BLaER1 treated with 17β-estradiol and CSF1 and Interleukin-3, amounts not matched to agents 10 nM and 100 nM (cell line): ENCODE measurements at regions not wholly inside any gene's neighbourhood (a gene's known extent, or its start where the extent isn't known, plus 50 kb on each side); places are given as distances from the start of the nearest gene placed in this dataset.
"Not testable (repeated sequence)": the region's sequence is repeated elsewhere in the genome, so short reads cannot be mapped to it uniquely, and the experiment has no call there.

Experiments used
- H3K27ac ChIP-seq, 11 experiments: shearing (Covaris generic); formaldehyde crosslinking; 2 replicates each; pipeline ENCODE4 v1.8.1; 2022
- H3K27me3 ChIP-seq, 11 experiments: shearing (Covaris generic); formaldehyde crosslinking; 2 replicates each; pipeline ENCODE4 v1.8.1; 2022
- H3K36me3 ChIP-seq, 11 experiments: shearing (Covaris generic); formaldehyde crosslinking; 2 replicates each; pipeline ENCODE4 v1.8.1; 2022
- H3K4me1 ChIP-seq, 10 experiments: shearing (Covaris generic); formaldehyde crosslinking; 2 replicates each; pipeline ENCODE4 v1.8.1; 2022
- H3K4me2 ChIP-seq, 11 experiments: shearing (Covaris generic); formaldehyde crosslinking; 2 replicates each; pipeline ENCODE4 v1.8.1; 2022
- H3K4me3 ChIP-seq, 10 experiments: shearing (Covaris generic); formaldehyde crosslinking; 2 replicates each; pipeline ENCODE4 v1.8.1; 2022
- H3K9ac ChIP-seq, 11 experiments: shearing (Covaris generic); formaldehyde crosslinking; 2 replicates each; pipeline ENCODE4 v1.8.1; 2022
- H3K9me3 ChIP-seq, 11 experiments: shearing (Covaris generic); formaldehyde crosslinking; replicated peaks in 1 of 11; 2 replicates each; pipeline ENCODE4 v1.8.1; 2022
- H4K20me1 ChIP-seq, 11 experiments: shearing (Covaris generic); formaldehyde crosslinking; 2 replicates each; pipeline ENCODE4 v1.8.1; 2022
- Cebpa-rat ChIP-seq, 11 experiments: shearing (Covaris generic); IDR thresholded peaks; 2 replicates each; pipeline ENCODE4 v1.8.1; 2022

GRCh38 chr6:137637121-137637520 lies 142.9 kb upstream of the OLIG3 start:
- TF ChIP-seq Cebpa-rat (IDR thresholded peaks at IDR 0.05), result peak in 5 of 11 experiments; percentile 38 to 77 (median 63); a peak in 10 of 22 replicates
- Histone ChIP-seq H3K4me1 (peaks cover 16 to 34% (median 22%) of the 10 kb centered on the region in 10 experiments), H3K4me3 (no peak overlapping the region), H3K27me3 (no peaks in the 10 kb centered on the region), H4K20me1 (no peaks in the 10 kb centered on the region), H3K27ac (peak overlapping the region in 3 of 11 experiments; percentile 18 to 23 (median 23); a peak in 1 of 22 replicates), H3K9me3 (no peaks in the 10 kb centered on the region), H3K36me3 (no peaks in the 10 kb centered on the region), H3K9ac (no peak overlapping the region), H3K4me2 (peak overlapping the region; percentile 22 to 67 (median 45); a peak in 20 of 22 replicates)

GRCh38 chr6:137638926-137639706 lies 144.9 kb upstream of the OLIG3 start:
- H3K4me1 ChIP-seq, result peaks cover 16 to 34% (median 22%) of the 10 kb centered on the region in 10 experiments
- H4K20me1 ChIP-seq, result no peaks in the 10 kb centered on the region
- H3K9ac ChIP-seq, result no peak overlapping the region
- H3K36me3 ChIP-seq, result no peaks in the 10 kb centered on the region
- H3K27me3 ChIP-seq, result no peaks in the 10 kb centered on the region
- 0 out of 22 replicates have a peak overlapping the region, but pooled peaks of 1 of the 11 experiments have one; percentile 8 for H3K27ac ChIP-seq
- peak overlapping the region in 9 of 11 experiments; percentile 2 to 36 (median 18); a peak in 13 of 22 replicates for H3K4me2 ChIP-seq
- no peak for TF ChIP-seq Cebpa-rat (IDR thresholded peaks at IDR 0.05)
- H3K9me3 ChIP-seq, result no peaks in the 10 kb centered on the region
- H3K4me3 ChIP-seq, result no peak overlapping the region

DNA sequence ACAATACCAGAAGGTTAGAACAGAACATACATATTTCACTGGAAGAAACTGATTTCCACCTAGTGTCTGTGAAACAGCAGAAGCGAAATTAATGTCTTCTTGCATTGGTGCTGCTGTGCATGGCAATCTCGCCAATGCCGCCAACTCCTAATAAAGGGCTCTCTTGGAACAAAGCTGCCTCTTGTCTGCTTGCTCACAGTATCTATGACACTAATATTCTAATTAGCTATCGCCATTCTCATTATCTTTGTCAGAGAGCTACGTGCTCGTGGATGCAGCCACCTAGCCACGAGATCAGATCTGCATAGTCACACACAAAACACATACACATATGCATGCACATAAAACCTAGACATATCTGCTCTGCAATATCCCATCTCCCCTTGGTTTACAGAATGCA lies 145.9 kb upstream of the OLIG3 start:
- H3K4me2 ChIP-seq, result no peak overlapping the region
- no peak overlapping the region for H3K4me3 ChIP-seq
- no peak overlapping the region for H3K9ac ChIP-seq
- no peaks in the 10 kb centered on the region for H3K36me3 ChIP-seq
- no peaks in the 10 kb centered on the region for H4K20me1 ChIP-seq
- H3K4me1 ChIP-seq, result peaks cover 16 to 34% (median 22%) of the 10 kb centered on the region in 10 experiments
- H3K27ac ChIP-seq, result no peak overlapping the region
- H3K27me3 ChIP-seq, result no peaks in the 10 kb centered on the region
- H3K9me3 ChIP-seq, result no peaks in the 10 kb centered on the region
- TF ChIP-seq Cebpa-rat (IDR thresholded peaks at IDR 0.05), result no peak

DNA sequence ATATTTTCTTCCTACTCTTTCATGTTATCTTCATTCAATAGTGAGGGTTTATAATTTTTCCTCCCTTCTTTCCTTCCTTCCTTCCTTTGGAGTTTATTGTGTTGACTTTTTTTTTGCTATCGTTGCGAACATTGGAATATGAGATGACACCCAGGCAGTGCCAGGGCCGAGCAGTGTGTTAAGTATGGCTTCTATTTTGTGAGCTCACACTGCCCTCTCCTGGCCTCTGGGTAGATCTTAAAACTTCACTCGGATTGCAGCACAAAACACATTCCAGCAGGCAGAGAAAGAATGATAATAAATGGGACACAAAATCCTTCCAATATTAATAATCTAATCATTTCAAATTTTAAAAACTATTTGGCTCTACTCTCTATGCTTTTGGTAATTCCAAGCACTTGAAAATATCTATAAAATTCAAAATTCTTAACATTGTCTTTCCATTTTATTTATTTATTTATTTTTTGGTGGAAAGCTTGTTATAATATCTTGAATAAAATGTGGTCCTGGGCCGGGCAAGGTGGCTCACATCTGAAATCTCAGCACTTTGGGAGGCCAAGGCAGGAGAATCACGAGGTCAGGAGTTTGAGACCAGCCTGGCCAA lies 147.4 kb upstream of the OLIG3 start:
- Histone ChIP-seq H3K9ac (no peak overlapping the region), H3K4me2 (no peak overlapping the region), H3K9me3 (no peaks in the 10 kb centered on the region), H4K20me1 (no peaks in the 10 kb centered on the region), H3K4me1 (peaks cover 15 to 24% (median 19%) of the 10 kb centered on the region in 10 experiments), H3K36me3 (no peaks in the 10 kb centered on the region), H3K27ac (no peak overlapping the region), H3K4me3 (no peak overlapping the region), H3K27me3 (no peaks in the 10 kb centered on the region)
- no peak for TF ChIP-seq Cebpa-rat (IDR thresholded peaks at IDR 0.05)

DNA sequence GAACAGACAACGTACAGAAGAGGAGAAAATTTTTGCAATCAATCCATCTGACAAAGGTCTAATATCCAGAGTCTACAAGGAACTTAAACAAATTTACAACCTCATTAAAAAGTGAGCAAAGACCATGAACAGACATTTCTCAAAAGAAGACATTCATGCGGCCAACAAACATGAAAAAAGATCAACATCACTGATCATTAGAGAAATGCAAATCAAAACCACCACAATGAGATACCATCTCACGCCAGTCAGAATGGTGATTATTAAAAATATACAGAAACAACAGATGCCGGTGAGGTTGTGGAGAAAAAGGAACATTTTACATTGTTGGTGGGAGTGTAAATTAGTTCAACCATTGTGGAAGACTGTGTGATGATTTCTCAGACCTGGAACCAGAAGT lies 149.0 kb upstream of the OLIG3 start:
- H3K4me3 ChIP-seq, H3K27ac ChIP-seq, H3K9ac ChIP-seq, H3K36me3 ChIP-seq, H3K9me3 ChIP-seq, H3K4me2 ChIP-seq, H4K20me1 ChIP-seq, H3K27me3 ChIP-seq: not testable (repeated sequence)
- peaks cover 5 to 13% (median 9%) of the 10 kb centered on the region in 10 experiments; a peak in 13 of 20 replicates for H3K4me1 ChIP-seq

- not testable (repeated sequence) for H3K4me3 ChIP-seq, H3K36me3 ChIP-seq, H3K4me1 ChIP-seq, H3K9me3 ChIP-seq, H3K27me3 ChIP-seq, H3K27ac ChIP-seq, H3K4me2 ChIP-seq, H4K20me1 ChIP-seq, H3K9ac ChIP-seq
These were observed 149.4 kb upstream of the OLIG3 start for GRCh38 chr6:137643644-137644043.

DNA sequence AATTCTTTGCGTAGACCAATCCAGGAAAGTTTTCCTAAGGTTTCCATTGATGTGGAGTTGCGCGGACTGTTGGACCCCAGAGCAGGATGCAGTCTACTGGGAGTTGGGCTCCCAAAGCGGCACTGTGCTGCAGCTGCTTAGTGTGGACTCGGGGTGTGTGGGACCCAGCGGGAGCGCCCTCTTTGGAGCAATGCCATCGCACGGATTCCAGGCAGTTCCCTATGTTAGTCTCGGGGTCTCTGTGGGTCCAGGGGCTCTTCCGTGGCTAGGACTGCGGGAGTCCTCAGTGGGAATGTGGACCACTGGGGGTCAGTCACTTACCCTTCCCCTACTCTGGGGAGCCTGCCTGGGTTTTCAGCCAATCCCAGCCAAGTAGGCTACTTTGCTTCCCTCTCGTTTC lies 151.7 kb upstream of the OLIG3 start:
- H3K4me3 ChIP-seq, result no peak overlapping the region
- H3K36me3 ChIP-seq, result no peaks in the 10 kb centered on the region
- H3K27ac ChIP-seq, result no peak overlapping the region
- no peaks in the 10 kb centered on the region for H3K9me3 ChIP-seq
- H3K9ac ChIP-seq, result no peak overlapping the region
- H3K4me2 ChIP-seq, result no peak overlapping the region
- no peaks in the 10 kb centered on the region for H4K20me1 ChIP-seq
- H3K4me1 ChIP-seq, result no peaks in the 10 kb centered on the region
- no peak for TF ChIP-seq Cebpa-rat (IDR thresholded peaks at IDR 0.05)
- no peaks in the 10 kb centered on the region for H3K27me3 ChIP-seq

GRCh38 chr6:137646484-137646883 lies 152.3 kb upstream of the OLIG3 start:
- H3K4me1 ChIP-seq, result no peaks in the 10 kb centered on the region
- no peak overlapping the region for H3K27ac ChIP-seq
- no peaks in the 10 kb centered on the region for H3K27me3 ChIP-seq
- H4K20me1 ChIP-seq, result no peaks in the 10 kb centered on the region
- no peak overlapping the region for H3K4me3 ChIP-seq
- H3K9me3 ChIP-seq, result no peaks in the 10 kb centered on the region
- no peaks in the 10 kb centered on the region for H3K36me3 ChIP-seq
- no peak for TF ChIP-seq Cebpa-rat (IDR thresholded peaks at IDR 0.05)
- no peak overlapping the region for H3K9ac ChIP-seq
- no peak overlapping the region for H3K4me2 ChIP-seq

GRCh38 chr6:137647762-137648447 lies 153.7 kb upstream of the OLIG3 start:
- no peak overlapping the region for H3K4me2 ChIP-seq
- no peak for TF ChIP-seq Cebpa-rat (IDR thresholded peaks at IDR 0.05)
- no peaks in the 10 kb centered on the region for H3K36me3 ChIP-seq
- H3K27ac ChIP-seq, result no peak overlapping the region
- H3K4me3 ChIP-seq, result no peak overlapping the region
- H4K20me1 ChIP-seq, result no peaks in the 10 kb centered on the region
- H3K9me3 ChIP-seq, result no peaks in the 10 kb centered on the region
- peaks cover 0 to 9% (median 1%) of the 10 kb centered on the region in 10 experiments; a peak in 4 of 20 replicates for H3K4me1 ChIP-seq
- H3K9ac ChIP-seq, result no peak overlapping the region
- H3K27me3 ChIP-seq, result no peaks in the 10 kb centered on the region
